HG03571 (cell line): ENCODE measurements at regions not wholly inside any gene's neighbourhood (a gene's known extent, or its start where the extent isn't known, plus 50 kb on each side); places are given as distances from the start of the nearest gene placed in this dataset.
A peak's percentile ranks its signal among the peaks of the same experiment; 100 is the strongest.
"Not testable (repeated sequence)": the region's sequence is repeated elsewhere in the genome, so short reads cannot be mapped to it uniquely, and the experiment has no call there.

ENCODE experiments used
- ATAC-seq: cut with Tn5 transposase; IDR thresholded peaks from one replicate; pipeline ENCODE4 v1.9.1; 2021; ENCODE audit not compliant: unreplicated experiment

DNA sequence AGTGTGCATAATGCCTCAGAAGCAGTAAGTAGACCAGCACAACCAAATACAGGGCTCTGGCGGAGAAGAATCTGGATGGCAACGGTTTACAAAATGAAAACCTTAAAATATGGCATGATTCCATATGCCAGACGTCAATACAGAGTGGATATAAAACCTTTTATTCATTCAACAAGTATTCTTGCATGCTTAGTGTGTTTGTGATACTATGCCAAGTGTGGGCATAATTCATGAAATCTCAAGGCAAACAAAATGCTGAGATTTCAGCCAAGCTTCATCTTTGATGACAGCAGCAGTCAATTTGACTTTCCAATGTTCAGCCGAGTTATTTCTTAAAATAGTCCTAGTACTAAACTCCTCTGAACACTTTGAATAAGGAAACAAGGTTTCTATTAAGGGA lies 119.4 kb downstream of the CD24 start:
- ATAC-seq: no peak

DNA sequence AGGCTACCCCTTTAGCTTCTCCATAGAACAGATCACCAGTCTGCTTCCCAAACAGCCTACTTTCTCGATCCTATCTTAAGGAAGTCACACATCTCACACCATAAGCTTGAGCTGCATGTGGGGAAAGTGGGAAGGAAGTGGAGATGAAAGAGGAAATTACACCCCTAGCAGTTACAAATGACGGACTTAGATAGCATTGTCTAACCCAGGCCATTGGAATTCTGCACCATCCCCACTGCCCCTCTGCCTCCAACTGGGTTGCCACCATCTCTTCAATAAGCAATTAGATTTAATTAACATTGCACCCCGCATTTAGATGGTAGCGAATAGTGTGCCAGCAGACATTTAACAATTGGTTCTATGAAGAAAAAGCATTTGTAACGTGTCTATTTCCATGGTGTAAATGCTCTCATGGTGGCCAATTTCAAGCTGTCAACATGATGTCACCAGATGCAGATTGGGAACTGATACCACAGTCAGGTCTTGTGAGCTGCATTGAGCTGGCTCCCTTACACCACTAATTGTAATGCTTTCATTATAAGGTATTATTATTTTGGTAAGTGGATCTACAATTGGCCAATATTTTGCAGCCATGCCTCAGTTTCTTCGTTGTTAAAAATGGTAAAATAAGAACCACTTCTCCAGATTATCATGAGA lies 124.7 kb downstream of the CD24 start:
- no peak for ATAC-seq

DNA sequence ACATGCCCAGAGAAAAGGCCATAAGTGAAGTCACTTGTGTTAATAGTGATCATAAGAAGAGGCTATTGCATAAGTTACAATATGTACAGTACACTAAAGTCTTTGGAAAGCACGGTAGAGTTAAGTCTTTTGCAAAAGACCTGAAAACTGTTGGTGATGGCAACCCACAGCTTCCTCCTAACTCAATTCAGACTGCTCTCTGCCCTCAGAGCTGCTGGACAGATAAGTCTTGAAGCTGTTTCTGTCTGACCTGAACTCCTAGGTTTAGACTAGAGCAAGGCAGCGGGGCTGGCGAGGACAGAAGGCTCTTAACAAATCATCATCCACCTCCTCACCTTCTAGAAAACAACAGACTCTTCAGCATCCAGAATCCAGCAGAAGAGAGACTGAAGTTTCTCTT lies 125.4 kb downstream of the CD24 start:
- ATAC-seq: no peak

DNA sequence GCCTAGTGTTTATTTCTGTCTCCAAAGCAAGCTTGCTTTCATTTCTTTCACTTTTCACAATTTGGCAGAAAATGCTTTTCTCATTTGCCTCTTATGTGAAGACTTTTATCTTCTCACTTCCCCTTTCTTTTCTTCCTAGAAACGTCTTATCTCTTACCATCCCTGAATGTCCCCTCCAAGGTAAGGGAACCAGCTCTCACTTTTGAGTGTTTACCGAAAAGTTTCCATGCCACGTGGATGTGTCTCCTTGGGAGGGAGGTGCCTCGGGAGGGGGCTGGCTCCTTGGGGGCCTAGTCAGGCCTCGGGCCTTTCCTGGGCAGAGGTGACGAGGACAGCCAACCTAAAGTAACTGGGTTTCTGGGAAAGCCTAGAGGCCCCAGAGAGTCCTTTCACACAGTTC lies 127.4 kb downstream of the CD24 start:
- no peak for ATAC-seq

DNA sequence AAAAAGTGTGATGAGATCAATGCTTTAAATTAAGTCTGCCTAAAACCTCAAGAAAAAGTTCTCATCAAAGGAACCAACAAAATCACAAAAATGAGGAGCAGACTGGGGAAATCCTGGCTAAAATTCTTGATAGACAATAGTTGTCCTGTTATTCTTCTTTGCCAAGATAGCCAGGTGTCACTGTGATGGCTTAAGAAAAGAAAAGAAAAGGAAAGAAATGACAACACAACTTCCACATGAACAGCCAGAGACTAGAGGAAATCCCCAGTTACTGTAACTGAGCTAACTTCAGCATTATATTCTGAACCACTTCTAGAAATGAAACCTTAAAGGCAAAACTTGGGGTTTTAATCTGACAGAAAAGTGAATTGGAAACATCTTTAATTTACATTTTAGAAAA lies 129.6 kb downstream of the CD24 start:
- ATAC-seq: peak; percentile 57

DNA sequence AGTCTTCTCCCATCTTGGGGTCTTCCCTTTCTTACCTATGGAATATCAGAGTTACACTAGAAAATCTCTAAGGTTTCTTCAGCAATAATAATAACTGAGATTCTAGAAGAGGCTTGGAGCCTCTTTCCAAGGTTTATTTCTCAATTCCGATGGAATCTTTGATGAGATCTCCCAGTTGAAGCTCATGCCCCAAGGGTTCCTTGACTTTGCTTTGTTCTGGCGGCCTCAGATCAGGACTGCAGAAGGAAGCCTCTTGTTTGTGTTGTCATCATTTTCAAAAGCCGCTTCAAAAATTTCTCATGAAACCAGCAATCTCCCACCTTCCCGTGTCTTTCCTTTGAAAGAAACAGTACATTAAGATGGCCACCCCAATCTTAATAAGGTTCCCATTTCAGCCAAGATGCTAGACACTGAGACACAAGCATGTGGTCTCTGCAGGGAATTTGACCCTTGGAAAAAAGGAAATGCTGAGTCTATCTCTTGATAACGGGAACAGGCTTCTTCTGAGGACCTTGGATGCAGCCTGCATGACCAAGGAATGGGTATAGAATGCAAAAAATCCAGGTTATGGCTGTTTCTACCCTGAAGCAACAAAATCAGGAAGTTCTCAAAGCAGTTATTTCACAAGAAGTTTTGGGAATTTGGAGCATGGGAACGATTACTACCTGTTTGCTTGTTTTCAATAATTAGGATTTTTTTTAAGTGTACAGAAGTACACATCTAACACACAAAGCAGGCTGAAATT lies 141.6 kb downstream of the CD24 start:
- ATAC-seq: no peak

DNA sequence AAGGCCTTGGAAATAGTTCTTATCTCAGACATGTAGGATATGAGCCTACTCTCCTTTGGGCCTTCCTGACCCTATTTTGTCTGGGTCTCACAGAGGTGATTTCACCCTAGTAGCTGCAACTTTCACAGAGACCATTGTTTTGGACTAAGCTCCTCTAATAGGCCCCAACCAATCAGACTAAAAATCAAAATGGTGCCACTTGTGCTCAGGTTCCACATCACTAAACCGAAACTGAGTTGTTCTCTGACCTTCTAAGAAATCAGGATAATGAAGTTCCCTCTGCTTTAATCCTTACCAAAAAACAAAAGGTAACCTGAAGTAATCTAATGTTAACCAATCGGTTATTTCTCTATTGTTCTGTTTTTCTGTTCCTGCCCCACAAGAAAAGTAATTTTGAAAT lies 143.6 kb downstream of the CD24 start:
- no peak for ATAC-seq

DNA sequence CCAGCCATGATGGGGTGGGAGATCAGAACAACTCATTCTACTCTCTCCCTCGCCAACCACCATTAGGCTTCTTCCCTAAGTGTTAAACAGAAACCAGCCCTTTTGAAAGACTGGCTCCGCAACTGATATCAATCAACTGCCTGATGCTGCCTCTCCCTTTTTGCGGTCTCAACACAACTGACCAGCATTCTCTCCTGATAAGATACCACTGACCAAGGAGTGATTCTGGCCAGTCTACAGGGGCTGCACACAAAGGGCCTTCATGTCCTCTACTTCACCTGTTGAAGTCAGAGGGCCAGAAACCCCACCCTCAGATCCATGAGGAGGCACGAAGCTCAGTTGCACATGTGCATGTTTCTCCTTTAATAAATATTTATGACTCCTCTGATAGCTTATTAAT lies 145.1 kb downstream of the CD24 start:
- no peak for ATAC-seq

DNA sequence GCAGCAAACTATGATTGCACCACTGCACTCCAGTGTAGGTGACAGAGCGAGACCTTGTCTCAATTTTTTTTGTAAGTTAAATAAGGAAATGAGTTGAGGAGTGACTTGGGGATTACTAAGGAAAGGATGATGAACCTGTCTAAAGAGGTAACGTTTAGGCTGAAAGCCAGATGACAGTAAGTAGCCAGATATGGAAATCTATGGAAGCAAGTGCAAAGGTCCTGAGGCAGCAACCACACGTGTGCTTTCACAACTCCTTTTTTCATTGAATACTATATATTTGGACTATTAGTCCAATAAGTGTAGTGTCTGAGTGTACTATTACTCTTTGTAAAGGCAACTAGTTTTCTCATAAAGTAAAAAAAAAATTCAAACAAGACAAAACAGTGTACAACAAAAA lies 147.4 kb downstream of the CD24 start:
- ATAC-seq: no peak

DNA sequence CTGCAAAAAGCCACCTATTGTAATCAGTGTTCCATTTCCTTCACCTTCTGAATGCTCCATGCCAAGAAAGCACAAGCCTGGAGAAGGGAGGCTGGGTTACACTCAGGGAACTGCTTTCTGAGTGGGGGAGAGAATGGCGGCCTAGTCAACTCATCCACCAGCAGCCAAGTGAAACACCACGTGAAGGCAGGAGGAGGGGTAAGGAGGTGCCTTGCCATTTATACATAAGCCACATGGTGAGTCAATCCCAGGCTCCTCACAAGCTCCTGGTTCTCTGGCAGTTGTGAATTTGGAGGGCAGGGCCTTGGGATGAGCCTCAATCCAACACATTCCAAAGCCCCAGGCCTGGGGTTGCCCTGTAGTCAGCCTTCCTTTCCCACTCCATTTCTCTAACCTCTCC lies 149.4 kb downstream of the CD24 start:
- ATAC-seq: no peak

DNA sequence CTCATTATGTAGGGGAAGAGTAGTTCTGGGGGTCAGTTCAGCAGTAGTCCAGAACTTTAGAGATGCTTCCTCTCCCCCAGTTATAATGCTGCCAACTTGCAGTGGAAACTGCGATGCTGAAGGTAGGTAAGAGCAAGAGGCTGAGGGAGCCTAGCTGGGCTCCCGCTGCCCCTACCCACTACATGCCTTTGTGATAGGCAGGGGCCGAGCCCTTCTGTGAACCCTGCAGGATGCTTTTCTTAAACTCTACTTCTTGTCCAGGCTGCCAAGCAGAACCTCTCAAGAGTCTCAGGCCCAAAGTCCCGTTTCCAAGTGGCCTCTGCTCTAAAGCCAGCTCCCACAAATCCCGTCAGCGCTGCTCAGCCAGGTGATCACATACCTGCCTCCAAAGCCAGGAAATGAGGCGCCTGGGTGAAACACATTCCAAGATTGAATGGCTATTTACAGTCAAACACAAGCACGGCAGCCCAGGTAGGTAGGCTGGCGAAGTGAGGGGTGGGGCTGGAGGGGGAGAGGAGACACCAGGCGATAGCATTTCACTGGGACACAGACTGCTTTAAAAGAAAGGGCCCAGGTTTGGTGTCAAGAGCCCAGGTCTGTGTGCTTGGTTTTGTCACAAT lies 150.7 kb downstream of the CD24 start:
- no peak for ATAC-seq

DNA sequence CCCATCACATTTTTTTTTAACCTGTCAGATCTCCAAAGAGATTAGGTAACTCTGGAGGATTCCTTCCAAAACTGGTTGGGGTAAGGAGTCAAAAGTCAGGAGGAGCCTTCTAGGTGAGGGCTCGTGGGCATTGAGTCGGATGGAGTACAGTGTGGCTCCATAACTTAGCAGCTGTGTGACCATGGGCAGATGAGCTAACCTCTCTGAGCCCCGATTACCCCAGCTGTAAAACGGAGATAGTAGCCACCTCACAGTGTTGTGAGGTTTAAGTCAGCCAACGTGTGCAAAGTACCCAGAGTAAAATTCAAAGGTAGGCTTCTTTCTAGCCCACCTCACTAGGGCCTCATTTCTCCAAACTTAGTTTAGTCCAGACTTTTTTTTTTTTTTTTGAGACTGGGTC lies 151.5 kb downstream of the CD24 start:
- ATAC-seq: no peak

DNA sequence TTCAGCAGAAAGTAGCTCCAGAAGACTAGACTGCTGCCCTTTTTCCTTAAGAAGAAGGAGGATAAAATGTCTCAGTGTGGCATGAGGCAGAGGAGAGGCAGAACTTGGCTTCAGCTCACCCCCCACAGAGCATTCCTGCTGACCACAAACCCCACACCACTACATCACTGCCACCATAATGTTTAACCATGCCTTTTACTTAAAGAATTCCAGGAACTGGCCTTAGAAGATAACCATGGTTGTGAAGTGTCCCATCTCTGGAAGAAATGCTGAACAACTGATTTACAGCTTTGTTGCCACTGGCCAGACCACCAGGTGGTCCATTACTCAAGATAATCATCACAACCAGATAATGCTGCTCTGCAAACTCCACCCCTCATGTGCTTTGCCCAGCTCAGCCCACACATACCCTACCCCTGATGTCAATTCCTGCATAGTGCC lies 154.1 kb downstream of the CD24 start:
- ATAC-seq: no peak

DNA sequence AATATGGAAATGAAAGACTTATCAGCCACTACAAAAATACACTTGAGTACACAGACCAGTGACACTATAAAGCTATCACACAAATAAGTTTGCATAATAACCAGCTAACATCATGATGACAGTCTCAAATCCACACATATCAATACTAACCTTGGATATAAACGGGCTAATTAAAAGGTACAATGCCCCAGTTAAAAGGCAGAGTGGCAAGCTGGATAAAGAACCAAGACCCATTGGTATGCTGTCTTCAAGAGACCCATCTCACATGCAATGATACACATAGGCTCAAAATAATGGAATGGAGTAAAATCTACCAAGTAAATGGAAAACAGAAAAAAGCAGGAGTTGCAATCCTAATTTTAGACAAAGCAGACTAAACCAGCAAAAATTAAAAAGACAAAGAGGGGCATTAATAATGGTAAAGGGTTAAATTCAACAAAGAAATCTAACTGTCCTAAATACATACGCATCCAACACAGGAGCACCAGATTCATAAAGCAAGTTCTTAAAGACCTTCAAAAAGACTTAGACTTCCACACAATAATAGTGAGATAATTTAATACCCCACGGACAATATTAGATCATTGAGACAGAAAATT lies 163.3 kb downstream of the CD24 start:
- ATAC-seq: no peak

DNA sequence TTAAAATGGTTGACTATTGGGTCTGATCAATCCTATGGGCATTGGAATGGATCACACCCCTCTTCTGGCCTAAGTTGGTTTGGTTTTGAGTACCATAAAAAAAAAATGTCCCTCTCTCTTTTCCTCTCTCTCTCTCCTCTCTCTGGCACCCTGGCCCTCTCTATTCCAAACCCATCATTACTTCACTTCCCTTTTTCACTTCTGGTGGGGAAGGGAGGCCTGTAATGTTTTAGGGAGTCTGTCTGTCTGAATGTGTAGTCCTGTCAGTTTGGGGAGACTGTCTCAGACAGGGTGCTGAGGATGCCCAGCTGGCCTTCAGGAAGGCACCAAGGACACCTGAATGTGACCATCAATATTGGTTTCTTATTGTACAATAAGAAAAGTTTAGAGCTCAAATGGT lies 165.8 kb downstream of the CD24 start:
- no peak for ATAC-seq

DNA sequence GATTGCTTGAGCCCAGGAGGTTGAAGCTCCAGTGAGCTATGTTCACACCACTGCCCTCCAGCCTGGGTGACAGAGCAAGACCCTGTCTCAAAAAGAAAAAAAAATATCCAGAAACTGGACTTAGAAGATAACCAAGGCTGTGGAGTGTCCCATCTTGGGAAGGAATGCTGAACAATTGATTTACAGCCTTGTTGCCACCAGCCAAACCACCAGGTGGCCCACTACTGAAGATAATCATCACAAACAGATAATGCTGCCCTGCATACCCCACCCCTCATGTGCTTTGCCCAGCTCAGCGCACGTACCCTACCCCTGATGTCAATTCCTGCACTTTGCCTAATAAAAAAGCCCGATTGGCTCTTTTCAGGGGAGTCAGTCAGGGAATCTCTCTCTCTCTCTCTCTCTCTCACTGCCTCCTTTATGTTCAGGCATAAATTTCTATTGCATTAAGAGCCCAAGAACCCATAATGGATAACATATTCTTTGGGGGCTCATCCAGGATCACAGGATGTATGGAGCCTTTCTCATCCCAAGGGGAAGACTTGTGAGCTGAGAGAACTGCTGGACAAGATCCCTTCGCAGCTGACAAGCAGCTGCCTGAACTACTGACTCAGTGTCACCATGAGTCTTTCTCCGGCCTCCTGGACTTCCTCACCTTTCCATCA lies 166.4 kb downstream of the CD24 start:
- no peak for ATAC-seq

DNA sequence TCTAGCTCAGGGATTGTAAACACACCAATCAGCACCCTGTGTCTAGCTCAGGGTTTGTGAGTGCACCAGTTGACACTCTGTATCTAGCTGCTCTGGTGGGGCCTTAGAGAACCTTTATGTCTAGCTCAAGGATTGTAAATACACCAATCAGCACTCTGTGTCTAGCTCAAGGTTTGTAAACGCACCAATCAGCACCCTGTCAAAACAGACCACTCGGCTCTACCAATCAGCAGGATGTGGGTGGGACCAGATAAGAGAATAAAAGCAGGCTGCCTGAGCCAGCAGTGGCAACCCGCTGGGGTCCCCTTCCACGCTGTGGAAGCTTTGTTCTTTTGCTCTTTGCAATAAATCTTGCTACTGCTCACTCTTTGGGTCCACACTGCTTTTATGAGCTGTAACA lies 168.3 kb downstream of the CD24 start:
- ATAC-seq: not testable (repeated sequence)

DNA sequence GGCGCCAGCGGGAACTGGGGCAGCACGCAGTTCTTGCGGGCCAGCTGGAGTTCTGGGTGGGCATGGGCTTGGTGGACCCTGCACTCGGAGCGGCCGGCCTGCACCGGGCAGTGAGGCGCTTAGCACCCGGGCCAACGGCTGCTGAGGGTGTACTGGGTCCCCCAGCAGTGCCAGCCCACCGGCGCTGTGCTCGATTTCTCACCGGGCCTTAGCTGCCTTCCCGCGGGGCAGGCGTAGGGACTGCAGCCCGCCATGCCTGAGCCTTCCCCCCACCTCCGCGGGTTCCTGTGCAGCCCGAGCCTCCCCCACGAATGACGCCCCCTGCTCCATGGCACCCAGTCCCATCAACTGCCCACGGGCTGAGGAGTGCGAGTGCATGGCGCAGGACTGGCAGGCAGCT lies 168.8 kb downstream of the CD24 start:
- no peak for ATAC-seq

DNA sequence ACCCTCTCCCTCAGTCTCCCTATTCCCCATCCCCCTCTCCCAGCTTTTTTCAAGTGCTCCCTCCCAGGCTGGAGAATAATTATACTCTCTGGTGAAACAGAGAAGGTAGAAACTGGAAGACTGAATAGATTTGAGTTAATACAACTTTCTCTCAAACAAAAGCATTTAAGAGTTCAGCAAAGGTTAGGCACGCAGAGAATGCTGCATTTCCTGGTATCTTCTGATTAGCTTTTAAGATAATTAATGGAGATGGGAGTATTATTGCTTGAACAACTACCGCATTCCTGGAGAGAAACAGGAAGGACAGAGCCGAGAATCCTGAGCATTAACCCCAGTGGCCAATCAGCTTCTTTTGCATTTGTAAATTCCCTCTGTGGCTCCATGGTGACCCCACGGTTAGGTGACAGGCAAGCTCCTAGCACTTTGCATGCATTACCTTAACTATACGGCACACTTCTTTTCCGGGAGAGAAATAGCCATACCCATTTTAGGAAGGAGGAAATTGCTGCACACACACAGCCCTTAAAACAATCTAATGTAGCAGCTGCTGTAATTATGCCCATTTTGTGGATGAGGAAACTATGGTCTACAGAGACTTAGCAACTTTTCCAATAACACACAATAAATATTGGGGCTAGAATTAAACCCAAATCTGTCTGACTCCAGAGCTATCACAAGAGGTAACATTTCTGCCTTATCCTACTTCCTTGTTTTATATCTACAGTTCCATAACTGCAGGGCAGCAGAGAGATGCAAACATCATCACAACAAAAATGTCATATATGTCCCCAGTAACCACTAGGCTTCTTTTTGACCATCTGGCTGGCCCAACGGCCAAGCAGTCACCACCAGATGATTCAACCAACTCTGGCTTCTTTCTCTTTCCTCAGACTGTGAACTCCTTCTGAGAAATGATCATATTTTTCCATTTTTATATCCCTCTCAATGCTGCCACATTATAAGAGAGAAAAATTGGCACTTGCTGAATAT lies 169.9 kb downstream of the CD24 start:
- ATAC-seq: no peak

DNA sequence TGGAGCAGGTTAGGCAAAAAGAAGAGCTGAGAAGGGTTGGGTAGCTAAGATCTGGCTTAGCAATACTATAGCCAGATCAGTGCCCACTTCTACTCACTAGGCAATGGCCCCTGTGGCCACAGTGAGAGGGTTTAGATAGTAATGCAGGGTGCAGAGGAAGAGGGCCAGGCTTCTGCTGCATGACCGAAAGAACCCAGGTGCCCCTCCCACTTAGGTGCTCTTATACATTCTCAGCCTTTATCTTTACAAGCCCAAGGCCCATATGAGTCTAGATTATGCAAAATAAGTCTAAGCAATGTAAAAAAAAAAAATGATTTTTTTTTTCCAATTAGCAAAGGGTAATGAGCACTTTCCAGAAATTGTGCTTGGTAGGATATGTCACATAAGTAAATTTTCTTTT lies 171.3 kb downstream of the CD24 start:
- ATAC-seq: no peak
